Stimulated activated CD8-positive, alpha-beta memory T cell treated with anti-CD3 and anti-CD28 coated beads, Interleukin-7, amount 100 ng/mL, for 4 hours (primary cell): ENCODE measurements at regions not wholly inside any gene's neighbourhood (a gene's known extent, or its start where the extent isn't known, plus 50 kb on each side); places are given as distances from the start of the nearest gene placed in this dataset.
"Not testable (repeated sequence)": the region's sequence is repeated elsewhere in the genome, so short reads cannot be mapped to it uniquely, and the experiment has no call there.

ENCODE experiments used
- DNase-seq, 2 donors: peaks; one replicate each; pipeline ENCODE4 v3.0.0-alpha.2; 2020; ENCODE audit warnings: low read depth in 2 of 2

- no peak for DNase-seq
Observed at GRCh38 chr13:89212186-89212585, 1541.0 kb downstream of the SLITRK5 start.

- DNase-seq, result no peak
Observed at GRCh38 chr13:89214185-89214584, 1543.0 kb downstream of the SLITRK5 start.

GRCh38 chr13:89215319-89215718, 1544.1 kb downstream of the SLITRK5 start:
- not testable (repeated sequence) for DNase-seq

GRCh38 chr13:89217813-89218212, 1546.6 kb downstream of the SLITRK5 start:
- DNase-seq, result no peak

GRCh38 chr13:89221557-89222158, 1550.5 kb downstream of the SLITRK5 start:
- no peak for DNase-seq

GRCh38 chr13:89227356-89227755, 1556.2 kb downstream of the SLITRK5 start:
- DNase-seq, result no peak

- DNase-seq, result no peak
Observed at GRCh38 chr13:89238496-89238895, 1567.3 kb downstream of the SLITRK5 start.

- DNase-seq, result no peak
Observed at GRCh38 chr13:89239361-89240127, 1568.4 kb downstream of the SLITRK5 start.

- DNase-seq, result no peak
Observed at GRCh38 chr13:89255844-89256406, 1584.8 kb downstream of the SLITRK5 start.

- no peak for DNase-seq
Observed at GRCh38 chr13:89267734-89268133, 1596.6 kb downstream of the SLITRK5 start.

GRCh38 chr13:89269737-89270136, 1598.6 kb downstream of the SLITRK5 start:
- no peak for DNase-seq

GRCh38 chr13:89270736-89271135, 1599.6 kb downstream of the SLITRK5 start:
- no peak for DNase-seq

- DNase-seq, result no peak
Observed at GRCh38 chr13:89279374-89279773, 1608.2 kb downstream of the SLITRK5 start.

GRCh38 chr13:89281331-89281730, 1610.2 kb downstream of the SLITRK5 start:
- DNase-seq, result no peak

GRCh38 chr13:89282241-89282640, 1611.1 kb downstream of the SLITRK5 start:
- DNase-seq, result no peak

- DNase-seq, result no peak
Observed at GRCh38 chr13:89287381-89287780, 1616.2 kb downstream of the SLITRK5 start.

GRCh38 chr13:89294115-89294867, 1623.1 kb downstream of the SLITRK5 start:
- DNase-seq, result no peak

GRCh38 chr13:89307278-89307677, 1636.1 kb downstream of the SLITRK5 start:
- DNase-seq, result no peak

GRCh38 chr13:89310943-89311672, 1639.9 kb downstream of the SLITRK5 start:
- no peak for DNase-seq

- no peak for DNase-seq
Observed at GRCh38 chr13:89315287-89315686, 1644.1 kb downstream of the SLITRK5 start.

- no peak for DNase-seq
Observed at GRCh38 chr13:89322466-89322865, 1651.3 kb downstream of the SLITRK5 start.

- no peak for DNase-seq
Observed at GRCh38 chr13:89324582-89324981, 1653.4 kb downstream of the SLITRK5 start.
